H1 (cell line): ENCODE measurements at regions not wholly inside any gene's neighbourhood (a gene's known extent, or its start where the extent isn't known, plus 50 kb on each side); places are given as distances from the start of the nearest gene placed in this dataset.

ENCODE experiments used
- CTCF ChIA-PET: fragments of 300-600 bp; sonication (Branson Sonifier 250); formaldehyde crosslinking; loops from one replicate; lab custom pipeline; 2021; ENCODE audit not compliant: partially characterized antibody; lab: Charles Lee
- POLR2A ChIA-PET: fragments of 300-600 bp; sonication (Branson Sonifier 250); formaldehyde crosslinking; loops from one replicate; lab custom pipeline; 2021; ENCODE audit warnings: inconsistent platforms; ENCODE audit not compliant: partially characterized antibody; lab: Charles Lee
- DNase-seq, 2 experiments: peaks; one replicate each; pipeline versions ENCODE4 v3.0.0 to v3.0.0-alpha.2; 2010 to 2022; ENCODE audit warnings: low spot score in 2 of 2, low read depth in 1 of 2, mixed read lengths in 1 of 2
- FAIRE-seq: peaks from 2 replicates; lab custom pipeline; 2011; peaks lifted over from hg19 to GRCh38; lab: Jason Lieb, UNC
- H2AFZ ChIP-seq: 2 replicates; pipeline ENCODE4 v1.8.1; 2012; ENCODE audit warnings: low read length, inconsistent platforms
- H2AK5ac ChIP-seq: 2 replicates; pipeline ENCODE4 v1.6.1; 2013; ENCODE audit warnings: low read depth, low read length
- H2BK120ac ChIP-seq: replicated peaks from 2 replicates; pipeline ENCODE3; 2013; ENCODE audit warnings: low read depth, low read length, inconsistent platforms
- H2BK12ac ChIP-seq: 2 replicates; pipeline ENCODE4 v1.6.1; 2013; ENCODE audit warnings: low read depth, low read length
- H2BK15ac ChIP-seq: 2 replicates; pipeline ENCODE4 v1.6.1; 2013; ENCODE audit warnings: low read length
- H2BK20ac ChIP-seq: 2 replicates; pipeline ENCODE4 v1.6.1; 2013; ENCODE audit warnings: low read length
- H2BK5ac ChIP-seq: 2 replicates; pipeline ENCODE4 v1.6.1; 2013; ENCODE audit warnings: low read depth, low read length
- H3K14ac ChIP-seq: 2 replicates; pipeline ENCODE4 v1.6.1; 2013; ENCODE audit warnings: inconsistent platforms; ENCODE audit not compliant: insufficient read length
- H3K18ac ChIP-seq: 2 replicates; pipeline ENCODE4 v1.6.1; 2013; ENCODE audit warnings: low read length; ENCODE audit errors: extremely low read depth
- H3K23ac ChIP-seq: 2 replicates; pipeline ENCODE4 v1.6.1; 2013; ENCODE audit warnings: inconsistent platforms; ENCODE audit not compliant: insufficient read length
- H3K23me2 ChIP-seq: 2 replicates; pipeline ENCODE4 v1.6.1; 2013; ENCODE audit warnings: low read depth, low read length
- H3K27ac ChIP-seq: 2 replicates; pipeline ENCODE4 v1.6.1; 2011; ENCODE audit warnings: low read depth, low read length, inconsistent platforms
- H3K27me3 ChIP-seq, 4 experiments: replicated peaks in 1 of 4; 1 replicate in 1 of 4; 2 replicates in 3 of 4; pipeline versions ENCODE4 v1.6.1 to v1.8.1; 2011 to 2013; ENCODE audit warnings: low read length in 3 of 4, mild to moderate bottlenecking in 3 of 4, inconsistent platforms in 2 of 4, mixed read lengths in 2 of 4, moderate library complexity in 1 of 4; ENCODE audit not compliant: control insufficient read depth in 3 of 4, insufficient read depth in 3 of 4; ENCODE audit errors: extremely low read depth in 1 of 4
- H3K36me3 ChIP-seq, 4 experiments: 2 replicates each; pipeline versions ENCODE4 v1.6.1 to v1.8.1; 2011 to 2013; ENCODE audit warnings: mild to moderate bottlenecking in 4 of 4, low read length in 3 of 4, moderate library complexity in 2 of 4, control low read depth in 1 of 4, inconsistent platforms in 1 of 4; ENCODE audit not compliant: insufficient read depth in 4 of 4, control insufficient read depth in 2 of 4
- H3K4ac ChIP-seq: replicated peaks from 2 replicates; pipeline ENCODE3; 2013; ENCODE audit warnings: low read length, low read depth, mixed read lengths, inconsistent platforms; ENCODE audit not compliant: insufficient read length
- H3K4me1 ChIP-seq, 4 experiments: replicated peaks in 1 of 4; 1 replicate in 1 of 4; 2 replicates in 3 of 4; pipeline versions ENCODE4 v1.6.1 to v1.8.1; 2011 to 2013; ENCODE audit warnings: low read length in 3 of 4, inconsistent platforms in 2 of 4, mixed read lengths in 1 of 4; ENCODE audit not compliant: insufficient read depth in 4 of 4, control insufficient read depth in 3 of 4
- H3K4me2 ChIP-seq, 2 experiments: 2 replicates each; pipeline versions ENCODE4 v1.6.1 to v1.8.1; 2011 to 2013; ENCODE audit warnings: low read depth in 2 of 2, low read length in 2 of 2, control low read depth in 1 of 2, inconsistent platforms in 1 of 2, mild to moderate bottlenecking in 1 of 2; ENCODE audit not compliant: insufficient read depth in 1 of 2
- H3K4me3 ChIP-seq, 4 experiments: fragments of 200-600, 300-600 bp in 1 of 4; sonication (generic), shearing (Covaris generic), sonication (Bioruptor Twin) in 1 of 4; 2 replicates each; pipeline versions ENCODE4 v1.5.1 to v1.8.1; 2011 to 2016; ENCODE audit warnings: low read length in 4 of 4, low read depth in 3 of 4, control low read depth in 2 of 4, inconsistent platforms in 2 of 4, mild to moderate bottlenecking in 2 of 4, mixed read lengths in 1 of 4, moderate library complexity in 1 of 4; ENCODE audit not compliant: insufficient read depth in 2 of 4; ENCODE audit errors: extremely low read depth in 1 of 4
- H3K56ac ChIP-seq: replicated peaks from 2 replicates; pipeline ENCODE3; 2013; ENCODE audit warnings: low read depth, mild to moderate bottlenecking, mixed read lengths, low read length, inconsistent platforms; ENCODE audit not compliant: insufficient read length
- H3K79me1 ChIP-seq: 2 replicates; pipeline ENCODE4 v1.6.1; 2013; ENCODE audit warnings: low read depth, low read length, control low read depth
- H3K79me2 ChIP-seq, 2 experiments: 2 replicates each; pipeline versions ENCODE4 v1.6.1 to v1.8.1; 2012 to 2013; ENCODE audit warnings: low read length in 2 of 2, mild to moderate bottlenecking in 2 of 2, inconsistent platforms in 1 of 2; ENCODE audit not compliant: insufficient read depth in 2 of 2, control insufficient read depth in 1 of 2
- H3K9ac ChIP-seq, 4 experiments: replicated peaks in 1 of 4; 1 replicate in 1 of 4; 2 replicates in 3 of 4; pipeline versions ENCODE4 v1.6.1 to v1.8.1; 2011 to 2013; ENCODE audit warnings: low read depth in 3 of 4, low read length in 3 of 4, control low read depth in 2 of 4, mild to moderate bottlenecking in 2 of 4, moderate library complexity in 2 of 4, inconsistent platforms in 1 of 4; ENCODE audit errors: extremely low read depth in 1 of 4
- H3K9me3 ChIP-seq, 2 experiments: 2 replicates each; pipeline versions ENCODE4 v1.6.1 to v1.8.1; 2012 to 2013; ENCODE audit warnings: mild to moderate bottlenecking in 2 of 2, moderate library complexity in 2 of 2, control low read depth in 1 of 2, inconsistent platforms in 1 of 2, low read depth in 1 of 2, low read length in 1 of 2, mixed read lengths in 1 of 2; ENCODE audit not compliant: insufficient read depth in 2 of 2
- H4K20me1 ChIP-seq, 2 experiments: replicated peaks in 1 of 2; 2 replicates each; pipeline versions ENCODE3 to v1.8.1; 2011 to 2013; ENCODE audit warnings: inconsistent platforms in 2 of 2, low read length in 2 of 2, mild to moderate bottlenecking in 1 of 2; ENCODE audit not compliant: insufficient read depth in 2 of 2, control insufficient read depth in 1 of 2
- H4K5ac ChIP-seq: 2 replicates; pipeline ENCODE4 v1.6.1; 2013; ENCODE audit warnings: low read length, low read depth, mixed read lengths, inconsistent platforms; ENCODE audit not compliant: insufficient read length
- H4K8ac ChIP-seq: 2 replicates; pipeline ENCODE4 v1.8.0; 2013; ENCODE audit warnings: mild to moderate bottlenecking, moderate library complexity, low read length, inconsistent platforms; ENCODE audit not compliant: insufficient read depth; ENCODE audit errors: extremely low read depth
- H4K91ac ChIP-seq: replicated peaks from 2 replicates; pipeline ENCODE3; 2013; ENCODE audit warnings: low read length, mixed read lengths, inconsistent platforms; ENCODE audit not compliant: insufficient read length
- CBX5 ChIP-seq: fragments of 300-800, 300-1000 bp; sonication (generic); IDR thresholded peaks from 2 replicates; pipeline ENCODE4 v1.7.1; 2016; ENCODE audit warnings: antibody characterized with exemption, low read length, low read depth
- EGR1 ChIP-seq: IDR thresholded peaks from 2 replicates; pipeline ENCODE4 v1.6.1; 2011; ENCODE audit warnings: low read depth, low read length, borderline replicate concordance
- HDAC6 ChIP-seq: IDR thresholded peaks from one replicate; pipeline ENCODE4 v1.7.1; 2012; ENCODE audit warnings: low read depth, mild to moderate bottlenecking, inconsistent platforms, low read length, moderate library complexity
- POLR2AphosphoS5 ChIP-seq: IDR thresholded peaks from 2 replicates; pipeline ENCODE4 v1.6.1; 2011; ENCODE audit warnings: low read depth, low read length
- RAD21 ChIP-seq, 2 experiments: IDR thresholded peaks in 1 of 2; conservative IDR thresholded peaks in 1 of 2; 2 replicates each; pipeline ENCODE4 v1.6.1; 2011; ENCODE audit warnings: low read depth in 2 of 2, low read length in 2 of 2, improper control_type of control experiment in 1 of 2, inconsistent platforms in 1 of 2, mild to moderate bottlenecking in 1 of 2, moderate library complexity in 1 of 2
- WGBS, 2 experiments: shearing (Covaris generic) in 1 of 2; methylation state at CpG; one replicate each; pipeline versions ENCODE4 v1.1.6 to v1.1.7; 2013 to 2015; ENCODE audit warnings: low lambda C conversion rate in 2 of 2, mixed read lengths in 2 of 2, inconsistent platforms in 1 of 2, low coverage in 1 of 2, missing lambda C conversion rate in 1 of 2; ENCODE audit not compliant: insufficient replicate concordance in 2 of 2, insufficient coverage in 1 of 2, insufficient read length in 1 of 2; ENCODE audit errors: extremely low coverage in 1 of 2, missing lambda C conversion rate in 1 of 2; 5-methylcytosine and 5-hydroxymethylcytosine counted together
- TF ChIP-seq, protein P1 (sequence below), 3 experiments: IDR thresholded peaks; 1 replicate in 2 of 3; 2 replicates in 1 of 3; pipeline versions ENCODE4 v1.5.1 to v1.6.1; 2011; ENCODE audit warnings: low read length in 3 of 3, mild to moderate bottlenecking in 3 of 3, inconsistent platforms in 2 of 3, low read depth in 1 of 3, moderate library complexity in 1 of 3; ENCODE audit not compliant: insufficient read depth in 1 of 3; ENCODE audit errors: control extremely low read depth in 1 of 3

DNA sequence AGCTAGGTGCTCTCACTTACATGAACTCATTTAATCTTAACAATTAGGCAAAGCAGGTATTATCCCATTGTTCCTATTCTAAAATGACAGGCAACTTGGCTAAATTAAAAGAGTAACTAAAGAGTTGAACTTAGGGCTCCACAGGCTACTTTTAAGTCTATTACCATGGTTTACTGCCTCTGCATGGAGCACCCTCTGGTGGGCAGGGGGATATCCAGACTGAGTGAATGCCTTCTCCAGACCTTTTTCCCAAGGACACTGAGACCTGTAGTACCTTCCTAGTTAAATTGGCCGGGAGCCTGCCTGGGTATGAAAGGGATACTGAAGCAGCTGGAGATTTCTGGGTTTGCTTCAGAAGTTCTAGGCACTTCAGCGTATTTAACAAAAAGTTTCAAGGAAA lies 238.1 kb downstream of the ELAVL2 start:
- no peak overlapping the region for H3K4me3 ChIP-seq
- H2BK120ac ChIP-seq: no peak overlapping the region
- TF ChIP-seq CBX5: no peak
- TF ChIP-seq, protein P1, sequence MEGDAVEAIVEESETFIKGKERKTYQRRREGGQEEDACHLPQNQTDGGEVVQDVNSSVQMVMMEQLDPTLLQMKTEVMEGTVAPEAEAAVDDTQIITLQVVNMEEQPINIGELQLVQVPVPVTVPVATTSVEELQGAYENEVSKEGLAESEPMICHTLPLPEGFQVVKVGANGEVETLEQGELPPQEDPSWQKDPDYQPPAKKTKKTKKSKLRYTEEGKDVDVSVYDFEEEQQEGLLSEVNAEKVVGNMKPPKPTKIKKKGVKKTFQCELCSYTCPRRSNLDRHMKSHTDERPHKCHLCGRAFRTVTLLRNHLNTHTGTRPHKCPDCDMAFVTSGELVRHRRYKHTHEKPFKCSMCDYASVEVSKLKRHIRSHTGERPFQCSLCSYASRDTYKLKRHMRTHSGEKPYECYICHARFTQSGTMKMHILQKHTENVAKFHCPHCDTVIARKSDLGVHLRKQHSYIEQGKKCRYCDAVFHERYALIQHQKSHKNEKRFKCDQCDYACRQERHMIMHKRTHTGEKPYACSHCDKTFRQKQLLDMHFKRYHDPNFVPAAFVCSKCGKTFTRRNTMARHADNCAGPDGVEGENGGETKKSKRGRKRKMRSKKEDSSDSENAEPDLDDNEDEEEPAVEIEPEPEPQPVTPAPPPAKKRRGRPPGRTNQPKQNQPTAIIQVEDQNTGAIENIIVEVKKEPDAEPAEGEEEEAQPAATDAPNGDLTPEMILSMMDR (IDR thresholded peaks at IDR 0.05; ENCODE audit: control extremely low read depth in 1 of 3, insufficient read depth in 1 of 3, low read depth in 1 of 3, low read length in 3 of 3): peak; percentile 50 to 72 (median 56)
- no peak for TF ChIP-seq EGR1
- TF ChIP-seq HDAC6: no peak
- TF ChIP-seq POLR2AphosphoS5: no peak
- TF ChIP-seq RAD21 (IDR thresholded peaks at IDR 0.05 in 1 of 2, conservative IDR thresholded peaks at IDR 0.05 in 1 of 2; ENCODE audit: low read depth in 2 of 2, low read length in 2 of 2): peak; percentile 62 to 68
- H3K23me2 ChIP-seq: no peaks in the 10 kb centered on the region
- no peak overlapping the region for H4K8ac ChIP-seq
- H3K9ac ChIP-seq: no peak overlapping the region
- H4K91ac ChIP-seq: no peak overlapping the region
- ChIA-PET CTCF (interaction anchor here (0.8 to 2.1 kb wide), 8 partner anchors 10 to 59 kb away, joined by 3 to 6 read pairs (median 4); no protein-coding TSS in a partner anchor), POLR2A (no interaction called here)
- no peak overlapping the region for H4K5ac ChIP-seq
- H4K20me1 ChIP-seq: no peaks in the 10 kb centered on the region
- FAIRE-seq (peak; percentile 13), DNase-seq (peak; percentile 9 to 53)
- H2BK5ac ChIP-seq: no peak overlapping the region
- H3K36me3 ChIP-seq: no peaks in the 10 kb centered on the region
- no peaks in the 10 kb centered on the region for H3K27me3 ChIP-seq
- no peak overlapping the region for H2AK5ac ChIP-seq
- H3K4me1 ChIP-seq: peaks cover 0 to 6% (median 0%) of the 10 kb centered on the region in 4 experiments; a peak in 2 of 7 replicates
- H3K56ac ChIP-seq: no peak overlapping the region
- no peaks in the 10 kb centered on the region for H3K79me1 ChIP-seq
- WGBS, 2 experiments: 82% methylated on average over 2 of the region's 2 CpGs; no CpG with 5 or more reads in 1 of the 2 experiments
- H3K23ac ChIP-seq: no peak overlapping the region
- H2AFZ ChIP-seq: no peak overlapping the region
- no peak overlapping the region for H3K18ac ChIP-seq
- no peak overlapping the region for H3K4ac ChIP-seq
- H3K14ac ChIP-seq: no peak overlapping the region
- no peak overlapping the region for H2BK15ac ChIP-seq
- no peak overlapping the region for H2BK20ac ChIP-seq
- no peaks in the 10 kb centered on the region for H3K79me2 ChIP-seq
- H3K27ac ChIP-seq: no peak overlapping the region
- no peaks in the 10 kb centered on the region for H3K9me3 ChIP-seq
- H2BK12ac ChIP-seq: no peak overlapping the region
- no peak overlapping the region for H3K4me2 ChIP-seq
